WTC11 (cell line): ENCODE measurements at regions not wholly inside any gene's neighbourhood (a gene's known extent, or its start where the extent isn't known, plus 50 kb on each side); places are given as distances from the start of the nearest gene placed in this dataset.

ENCODE experiments used
- ATAC-seq: fragments of 200-7000 bp; cut with Tn5 transposase; 2 replicates; pipeline ENCODE4 v1.10.0; 2021; ENCODE audit warnings: mild to moderate bottlenecking, moderate library complexity
- CTCF ChIA-PET: fragments of 300-600 bp; sonication (Branson Sonifier 250); formaldehyde crosslinking; loops from one replicate; lab custom pipeline; 2021; ENCODE audit warnings: antibody characterized with exemption; lab: Charles Lee
- POLR2A ChIA-PET: fragments of 350-600 bp; sonication (Branson Sonifier 250); formaldehyde crosslinking; loops from one replicate; lab custom pipeline; 2021; ENCODE audit warnings: antibody characterized with exemption; lab: Charles Lee
- DNase-seq: peaks from one replicate; pipeline ENCODE4 v3.0.0; 2021; ENCODE audit warnings: low spot score
- H3K27ac Mint-ChIP-seq: 2 replicates; pipeline ENCODE4 v1.8.0; 2021; ENCODE audit warnings: mixed read lengths
- H3K27me3 Mint-ChIP-seq: 2 replicates; pipeline ENCODE4 v1.8.0; 2021; ENCODE audit warnings: low read depth, mild to moderate bottlenecking, moderate library complexity, mixed read lengths
- H3K36me3 Mint-ChIP-seq: 2 replicates; pipeline ENCODE4 v1.8.0; 2021; ENCODE audit warnings: mixed read lengths
- H3K4me1 Mint-ChIP-seq: 2 replicates; pipeline ENCODE4 v1.8.0; 2022; ENCODE audit warnings: mixed read lengths
- H3K4me3 Mint-ChIP-seq: 2 replicates; pipeline ENCODE4 v1.8.0; 2021; ENCODE audit warnings: mild to moderate bottlenecking, moderate library complexity, mixed read lengths
- H3K9me3 Mint-ChIP-seq: 2 replicates; pipeline ENCODE4 v1.8.0; 2021; ENCODE audit warnings: mixed read lengths
- CBFB ChIP-seq: sonication (generic); formaldehyde crosslinking; IDR thresholded peaks from 2 replicates; pipeline ENCODE4 v1.8.1; 2022; ENCODE audit warnings: mild to moderate bottlenecking, low read depth, missing genetic modification reagents
- CREM ChIP-seq: sonication (generic); formaldehyde crosslinking; IDR thresholded peaks from 2 replicates; pipeline ENCODE4 v1.8.1; 2022; ENCODE audit warnings: mild to moderate bottlenecking, missing genetic modification reagents, moderate library complexity
- ETV6 ChIP-seq: sonication (generic); formaldehyde crosslinking; IDR thresholded peaks from 2 replicates; pipeline ENCODE4 v1.8.1; 2022; ENCODE audit warnings: mild to moderate bottlenecking, missing genetic modification reagents
- GABPB1 ChIP-seq: sonication (generic); formaldehyde crosslinking; IDR thresholded peaks from 2 replicates; pipeline ENCODE4 v1.8.1; 2023; ENCODE audit warnings: mild to moderate bottlenecking, missing genetic modification reagents
- MXD4 ChIP-seq: fragments of 250-450 bp; sonication (Bioruptor Pico); IDR thresholded peaks from 2 replicates; pipeline ENCODE4 v1.8.0; 2021; ENCODE audit warnings: mild to moderate bottlenecking, moderate library complexity, borderline replicate concordance
- NR3C1 ChIP-seq: sonication (generic); formaldehyde crosslinking; conservative IDR thresholded peaks from 2 replicates; pipeline ENCODE4 v1.8.1; 2023; ENCODE audit warnings: low read depth, mild to moderate bottlenecking, missing genetic modification reagents
- OVOL2 ChIP-seq: fragments of 250-450 bp; sonication (Bioruptor Pico); IDR thresholded peaks from 2 replicates; pipeline ENCODE4 v1.9.0; 2021; ENCODE audit warnings: mild to moderate bottlenecking, borderline replicate concordance
- RELA ChIP-seq: sonication (generic); formaldehyde crosslinking; IDR thresholded peaks from 2 replicates; pipeline ENCODE4 v1.8.1; 2022; ENCODE audit warnings: missing genetic modification reagents, mild to moderate bottlenecking, borderline replicate concordance
- ZBTB21 ChIP-seq: sonication (generic); formaldehyde crosslinking; IDR thresholded peaks from 2 replicates; pipeline ENCODE4 v1.8.1; 2023; ENCODE audit warnings: mild to moderate bottlenecking, missing genetic modification reagents, borderline replicate concordance
- ZNF219 ChIP-seq: sonication (generic); formaldehyde crosslinking; IDR thresholded peaks from 2 replicates; pipeline ENCODE4 v1.8.0; 2023; ENCODE audit warnings: missing genetic modification reagents, mild to moderate bottlenecking, borderline replicate concordance
- ZNF423 ChIP-seq: fragments of 250-450 bp; sonication (Bioruptor Pico); IDR thresholded peaks from 2 replicates; pipeline ENCODE4 v2.1.2; 2022; ENCODE audit warnings: mild to moderate bottlenecking, moderate library complexity
- ZNF671 ChIP-seq: fragments of 250-450 bp; sonication (Bioruptor Pico); IDR thresholded peaks from 2 replicates; pipeline ENCODE4 v1.8.0; 2021; ENCODE audit warnings: mild to moderate bottlenecking
- TF ChIP-seq, protein P1 (sequence below): sonication (generic); formaldehyde crosslinking; IDR thresholded peaks from 2 replicates; pipeline ENCODE4 v1.8.1; 2022; ENCODE audit warnings: mild to moderate bottlenecking, moderate library complexity, missing genetic modification reagents
- TF ChIP-seq, protein P2 (sequence below): sonication (generic); formaldehyde crosslinking; IDR thresholded peaks from 2 replicates; pipeline ENCODE4 v1.8.0; 2022; ENCODE audit warnings: mild to moderate bottlenecking, missing genetic modification reagents
- TF ChIP-seq, protein P3 (sequence below): sonication (generic); formaldehyde crosslinking; IDR thresholded peaks from 2 replicates; pipeline ENCODE4 v1.8.1; 2023; ENCODE audit warnings: mild to moderate bottlenecking, missing genetic modification reagents, moderate library complexity
- TF ChIP-seq, protein P4 (sequence below): fragments of 200-600 bp; IDR thresholded peaks from 2 replicates; pipeline ENCODE4 v1.8.0; 2022; ENCODE audit warnings: antibody characterized with exemption
- TF ChIP-seq, protein P5 (sequence below): sonication (generic); formaldehyde crosslinking; conservative IDR thresholded peaks from 2 replicates; pipeline ENCODE4 v1.8.1; 2022; ENCODE audit warnings: mild to moderate bottlenecking, missing genetic modification reagents
- TF ChIP-seq, protein P6 (sequence below): fragments of 250-450 bp; sonication (Bioruptor Pico); IDR thresholded peaks from 2 replicates; pipeline ENCODE4 v1.9.0; 2021; ENCODE audit warnings: mild to moderate bottlenecking, borderline replicate concordance
- TF ChIP-seq, protein P7 (sequence below): sonication (generic); formaldehyde crosslinking; IDR thresholded peaks from 2 replicates; pipeline ENCODE4 v1.8.0; 2022; ENCODE audit warnings: mild to moderate bottlenecking, missing genetic modification reagents

DNA sequence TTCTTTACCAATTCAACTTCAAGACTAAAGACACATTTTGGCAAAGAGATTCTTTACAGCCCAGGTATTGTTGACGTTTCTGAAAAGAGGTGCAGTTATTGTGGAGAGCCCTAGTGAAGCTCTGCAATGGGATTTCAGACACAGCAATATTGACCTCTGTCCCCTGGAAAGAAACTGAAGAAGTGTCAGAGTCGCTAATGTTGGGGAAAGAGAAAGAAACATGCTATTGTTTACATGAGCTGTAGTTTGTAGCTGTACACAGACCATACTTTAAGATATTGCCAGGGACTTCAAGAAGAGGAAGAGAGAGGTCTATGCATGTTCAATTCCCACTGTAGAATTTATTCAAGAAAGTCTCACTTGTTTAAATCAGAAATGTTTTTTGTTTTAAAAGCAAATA is 497.3 kb upstream of the BOD1L1 start:
- no peak for ATAC-seq
- DNase-seq: no peak
- Mint-ChIP-seq H3K4me3 (no peak overlapping the region), H3K4me1 (peaks cover 8% of the 10 kb centered on the region), H3K9me3 (peaks cover 15% of the 10 kb centered on the region), H3K27me3 (no peaks in the 10 kb centered on the region), H3K36me3 (no peaks in the 10 kb centered on the region), H3K27ac (no peak overlapping the region)
- ChIA-PET CTCF (no interaction called here), POLR2A (no interaction called here)
- TF ChIP-seq, protein P1, sequence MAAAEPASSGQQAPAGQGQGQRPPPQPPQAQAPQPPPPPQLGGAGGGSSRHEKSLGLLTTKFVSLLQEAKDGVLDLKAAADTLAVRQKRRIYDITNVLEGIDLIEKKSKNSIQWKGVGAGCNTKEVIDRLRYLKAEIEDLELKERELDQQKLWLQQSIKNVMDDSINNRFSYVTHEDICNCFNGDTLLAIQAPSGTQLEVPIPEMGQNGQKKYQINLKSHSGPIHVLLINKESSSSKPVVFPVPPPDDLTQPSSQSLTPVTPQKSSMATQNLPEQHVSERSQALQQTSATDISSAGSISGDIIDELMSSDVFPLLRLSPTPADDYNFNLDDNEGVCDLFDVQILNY (CRISPR knock-in tag): no peak
- no peak for TF ChIP-seq RELA (CRISPR knock-in tag)

DNA sequence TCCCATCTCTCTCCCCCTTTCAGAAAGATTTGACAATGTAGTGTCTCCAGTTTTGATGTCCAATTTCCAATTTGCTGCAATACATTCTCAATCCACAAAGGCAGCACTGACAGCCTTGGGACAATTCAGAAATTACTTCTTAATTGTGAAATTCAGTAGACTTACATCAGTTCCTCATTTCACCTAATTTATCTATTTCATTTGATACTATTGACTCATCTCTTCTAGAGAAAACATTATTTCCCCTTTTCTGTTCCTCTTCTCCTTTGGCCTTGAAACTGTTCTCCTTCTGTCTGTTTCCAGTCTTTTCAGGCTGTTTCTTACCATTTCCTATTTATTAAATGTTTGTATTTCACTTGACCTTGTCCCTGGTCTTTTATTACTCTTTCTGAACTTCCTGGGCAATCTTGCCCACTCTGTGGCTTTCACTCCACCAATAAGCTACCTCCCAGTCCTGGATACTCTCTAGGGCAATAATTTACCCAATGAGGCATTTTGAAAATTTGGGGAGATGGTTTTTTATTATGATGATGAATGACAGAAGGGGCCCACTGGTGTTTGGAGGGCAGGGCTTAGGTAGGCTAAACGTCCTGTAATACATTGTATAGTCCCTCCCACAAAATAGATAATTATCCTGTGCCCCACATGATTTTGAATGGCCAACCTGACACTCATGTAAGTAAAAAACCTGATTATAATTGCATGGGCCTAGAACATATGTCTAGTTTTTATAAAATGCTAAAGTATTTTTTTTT is 498.0 kb upstream of the BOD1L1 start:
- Mint-ChIP-seq H3K36me3 (no peaks in the 10 kb centered on the region), H3K4me3 (no peak overlapping the region), H3K27ac (no peak overlapping the region), H3K27me3 (no peaks in the 10 kb centered on the region), H3K9me3 (peaks cover 15% of the 10 kb centered on the region), H3K4me1 (peaks cover 8% of the 10 kb centered on the region)
- ChIA-PET POLR2A (no interaction called here), CTCF (no interaction called here)
- no peak for ATAC-seq
- DNase-seq: no peak
- TF ChIP-seq, protein P2, sequence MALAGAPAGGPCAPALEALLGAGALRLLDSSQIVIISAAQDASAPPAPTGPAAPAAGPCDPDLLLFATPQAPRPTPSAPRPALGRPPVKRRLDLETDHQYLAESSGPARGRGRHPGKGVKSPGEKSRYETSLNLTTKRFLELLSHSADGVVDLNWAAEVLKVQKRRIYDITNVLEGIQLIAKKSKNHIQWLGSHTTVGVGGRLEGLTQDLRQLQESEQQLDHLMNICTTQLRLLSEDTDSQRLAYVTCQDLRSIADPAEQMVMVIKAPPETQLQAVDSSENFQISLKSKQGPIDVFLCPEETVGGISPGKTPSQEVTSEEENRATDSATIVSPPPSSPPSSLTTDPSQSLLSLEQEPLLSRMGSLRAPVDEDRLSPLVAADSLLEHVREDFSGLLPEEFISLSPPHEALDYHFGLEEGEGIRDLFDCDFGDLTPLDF (CRISPR knock-in tag): no peak
- TF ChIP-seq ZNF423 (no peak), CREM (CRISPR knock-in tag) (no peak), NR3C1 (CRISPR knock-in tag) (no peak), OVOL2 (CRISPR knock-in tag) (no peak), GABPB1 (no peak), ZNF219 (CRISPR knock-in tag) (no peak), CBFB (CRISPR knock-in tag) (no peak), ZBTB21 (CRISPR knock-in tag) (no peak), ETV6 (CRISPR knock-in tag) (no peak), MXD4 (CRISPR knock-in tag) (no peak), ZNF671 (CRISPR knock-in tag) (no peak)
- TF ChIP-seq, protein P3, sequence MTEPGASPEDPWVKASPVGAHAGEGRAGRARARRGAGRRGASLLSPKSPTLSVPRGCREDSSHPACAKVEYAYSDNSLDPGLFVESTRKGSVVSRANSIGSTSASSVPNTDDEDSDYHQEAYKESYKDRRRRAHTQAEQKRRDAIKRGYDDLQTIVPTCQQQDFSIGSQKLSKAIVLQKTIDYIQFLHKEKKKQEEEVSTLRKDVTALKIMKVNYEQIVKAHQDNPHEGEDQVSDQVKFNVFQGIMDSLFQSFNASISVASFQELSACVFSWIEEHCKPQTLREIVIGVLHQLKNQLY (CRISPR knock-in tag): no peak
- TF ChIP-seq, protein P4, sequence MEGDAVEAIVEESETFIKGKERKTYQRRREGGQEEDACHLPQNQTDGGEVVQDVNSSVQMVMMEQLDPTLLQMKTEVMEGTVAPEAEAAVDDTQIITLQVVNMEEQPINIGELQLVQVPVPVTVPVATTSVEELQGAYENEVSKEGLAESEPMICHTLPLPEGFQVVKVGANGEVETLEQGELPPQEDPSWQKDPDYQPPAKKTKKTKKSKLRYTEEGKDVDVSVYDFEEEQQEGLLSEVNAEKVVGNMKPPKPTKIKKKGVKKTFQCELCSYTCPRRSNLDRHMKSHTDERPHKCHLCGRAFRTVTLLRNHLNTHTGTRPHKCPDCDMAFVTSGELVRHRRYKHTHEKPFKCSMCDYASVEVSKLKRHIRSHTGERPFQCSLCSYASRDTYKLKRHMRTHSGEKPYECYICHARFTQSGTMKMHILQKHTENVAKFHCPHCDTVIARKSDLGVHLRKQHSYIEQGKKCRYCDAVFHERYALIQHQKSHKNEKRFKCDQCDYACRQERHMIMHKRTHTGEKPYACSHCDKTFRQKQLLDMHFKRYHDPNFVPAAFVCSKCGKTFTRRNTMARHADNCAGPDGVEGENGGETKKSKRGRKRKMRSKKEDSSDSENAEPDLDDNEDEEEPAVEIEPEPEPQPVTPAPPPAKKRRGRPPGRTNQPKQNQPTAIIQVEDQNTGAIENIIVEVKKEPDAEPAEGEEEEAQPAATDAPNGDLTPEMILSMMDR: no peak
- TF ChIP-seq, protein P5, sequence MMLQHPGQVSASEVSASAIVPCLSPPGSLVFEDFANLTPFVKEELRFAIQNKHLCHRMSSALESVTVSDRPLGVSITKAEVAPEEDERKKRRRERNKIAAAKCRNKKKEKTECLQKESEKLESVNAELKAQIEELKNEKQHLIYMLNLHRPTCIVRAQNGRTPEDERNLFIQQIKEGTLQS: no peak

DNA sequence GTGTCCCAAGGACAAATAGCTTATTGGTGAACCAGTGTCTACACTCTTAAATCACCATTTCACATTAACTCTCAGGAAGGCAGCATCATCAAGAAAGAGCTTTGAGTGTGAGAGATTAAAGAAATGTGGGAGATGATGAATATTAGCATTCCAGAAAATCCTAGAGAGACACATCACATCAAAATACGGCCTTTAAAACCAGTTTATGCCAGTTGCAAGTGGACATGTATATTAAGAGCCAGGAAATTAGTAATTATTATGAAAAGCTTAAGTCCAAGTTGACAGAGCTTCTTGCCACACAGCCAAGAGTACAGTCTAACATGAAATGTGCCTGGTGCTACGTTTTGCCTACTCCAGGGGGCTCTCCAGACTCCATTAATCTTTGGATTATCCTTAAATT is 503.0 kb upstream of the BOD1L1 start:
- no peak overlapping the region for H3K4me3 Mint-ChIP-seq
- no peaks in the 10 kb centered on the region for H3K36me3 Mint-ChIP-seq
- H3K9me3 Mint-ChIP-seq: peaks cover 6% of the 10 kb centered on the region
- ChIA-PET POLR2A (no interaction called here), CTCF (no interaction called here)
- ATAC-seq (no peak), DNase-seq (no peak)
- TF ChIP-seq, protein P6, sequence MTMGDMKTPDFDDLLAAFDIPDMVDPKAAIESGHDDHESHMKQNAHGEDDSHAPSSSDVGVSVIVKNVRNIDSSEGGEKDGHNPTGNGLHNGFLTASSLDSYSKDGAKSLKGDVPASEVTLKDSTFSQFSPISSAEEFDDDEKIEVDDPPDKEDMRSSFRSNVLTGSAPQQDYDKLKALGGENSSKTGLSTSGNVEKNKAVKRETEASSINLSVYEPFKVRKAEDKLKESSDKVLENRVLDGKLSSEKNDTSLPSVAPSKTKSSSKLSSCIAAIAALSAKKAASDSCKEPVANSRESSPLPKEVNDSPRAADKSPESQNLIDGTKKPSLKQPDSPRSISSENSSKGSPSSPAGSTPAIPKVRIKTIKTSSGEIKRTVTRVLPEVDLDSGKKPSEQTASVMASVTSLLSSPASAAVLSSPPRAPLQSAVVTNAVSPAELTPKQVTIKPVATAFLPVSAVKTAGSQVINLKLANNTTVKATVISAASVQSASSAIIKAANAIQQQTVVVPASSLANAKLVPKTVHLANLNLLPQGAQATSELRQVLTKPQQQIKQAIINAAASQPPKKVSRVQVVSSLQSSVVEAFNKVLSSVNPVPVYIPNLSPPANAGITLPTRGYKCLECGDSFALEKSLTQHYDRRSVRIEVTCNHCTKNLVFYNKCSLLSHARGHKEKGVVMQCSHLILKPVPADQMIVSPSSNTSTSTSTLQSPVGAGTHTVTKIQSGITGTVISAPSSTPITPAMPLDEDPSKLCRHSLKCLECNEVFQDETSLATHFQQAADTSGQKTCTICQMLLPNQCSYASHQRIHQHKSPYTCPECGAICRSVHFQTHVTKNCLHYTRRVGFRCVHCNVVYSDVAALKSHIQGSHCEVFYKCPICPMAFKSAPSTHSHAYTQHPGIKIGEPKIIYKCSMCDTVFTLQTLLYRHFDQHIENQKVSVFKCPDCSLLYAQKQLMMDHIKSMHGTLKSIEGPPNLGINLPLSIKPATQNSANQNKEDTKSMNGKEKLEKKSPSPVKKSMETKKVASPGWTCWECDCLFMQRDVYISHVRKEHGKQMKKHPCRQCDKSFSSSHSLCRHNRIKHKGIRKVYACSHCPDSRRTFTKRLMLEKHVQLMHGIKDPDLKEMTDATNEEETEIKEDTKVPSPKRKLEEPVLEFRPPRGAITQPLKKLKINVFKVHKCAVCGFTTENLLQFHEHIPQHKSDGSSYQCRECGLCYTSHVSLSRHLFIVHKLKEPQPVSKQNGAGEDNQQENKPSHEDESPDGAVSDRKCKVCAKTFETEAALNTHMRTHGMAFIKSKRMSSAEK: no peak
- TF ChIP-seq, protein P7, sequence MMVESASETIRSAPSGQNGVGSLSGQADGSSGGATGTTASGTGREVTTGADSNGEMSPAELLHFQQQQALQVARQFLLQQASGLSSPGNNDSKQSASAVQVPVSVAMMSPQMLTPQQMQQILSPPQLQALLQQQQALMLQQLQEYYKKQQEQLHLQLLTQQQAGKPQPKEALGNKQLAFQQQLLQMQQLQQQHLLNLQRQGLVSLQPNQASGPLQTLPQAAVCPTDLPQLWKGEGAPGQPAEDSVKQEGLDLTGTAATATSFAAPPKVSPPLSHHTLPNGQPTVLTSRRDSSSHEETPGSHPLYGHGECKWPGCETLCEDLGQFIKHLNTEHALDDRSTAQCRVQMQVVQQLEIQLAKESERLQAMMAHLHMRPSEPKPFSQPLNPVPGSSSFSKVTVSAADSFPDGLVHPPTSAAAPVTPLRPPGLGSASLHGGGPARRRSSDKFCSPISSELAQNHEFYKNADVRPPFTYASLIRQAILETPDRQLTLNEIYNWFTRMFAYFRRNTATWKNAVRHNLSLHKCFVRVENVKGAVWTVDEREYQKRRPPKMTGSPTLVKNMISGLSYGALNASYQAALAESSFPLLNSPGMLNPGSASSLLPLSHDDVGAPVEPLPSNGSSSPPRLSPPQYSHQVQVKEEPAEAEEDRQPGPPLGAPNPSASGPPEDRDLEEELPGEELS (CRISPR knock-in tag): no peak
- no peak overlapping the region for H3K27ac Mint-ChIP-seq
- H3K27me3 Mint-ChIP-seq: no peaks in the 10 kb centered on the region; the same call in 1 of the 2 replicates
- H3K4me1 Mint-ChIP-seq: no peaks in the 10 kb centered on the region
